Left renal cortex interstitium (tissue), 4 donors: ENCODE measurements at regions not wholly inside any gene's neighbourhood (a gene's known extent, or its start where the extent isn't known, plus 50 kb on each side); places are given as distances from the start of the nearest gene placed in this dataset.
A peak's percentile ranks its signal among the peaks of the same experiment; 100 is the strongest.
"Not testable (repeated sequence)": the region's sequence is repeated elsewhere in the genome, so short reads cannot be mapped to it uniquely, and the experiment has no call there.

Experiments used
- DNase-seq, 4 donors: peaks; one replicate each; pipeline ENCODE4 v3.0.0-alpha.2; 2013; ENCODE audit warnings: low read depth in 4 of 4, low spot score in 2 of 4, missing footprints in 1 of 4

GRCh38 chr22:22296047-22296446 lies 51.5 kb downstream of the VPREB1 start:
- DNase-seq = not testable (repeated sequence)

GRCh38 chr22:22297159-22297793 lies 52.7 kb downstream of the VPREB1 start:
- peak in 2 of 4 donors; percentile 6 to 7 for DNase-seq

DNA sequence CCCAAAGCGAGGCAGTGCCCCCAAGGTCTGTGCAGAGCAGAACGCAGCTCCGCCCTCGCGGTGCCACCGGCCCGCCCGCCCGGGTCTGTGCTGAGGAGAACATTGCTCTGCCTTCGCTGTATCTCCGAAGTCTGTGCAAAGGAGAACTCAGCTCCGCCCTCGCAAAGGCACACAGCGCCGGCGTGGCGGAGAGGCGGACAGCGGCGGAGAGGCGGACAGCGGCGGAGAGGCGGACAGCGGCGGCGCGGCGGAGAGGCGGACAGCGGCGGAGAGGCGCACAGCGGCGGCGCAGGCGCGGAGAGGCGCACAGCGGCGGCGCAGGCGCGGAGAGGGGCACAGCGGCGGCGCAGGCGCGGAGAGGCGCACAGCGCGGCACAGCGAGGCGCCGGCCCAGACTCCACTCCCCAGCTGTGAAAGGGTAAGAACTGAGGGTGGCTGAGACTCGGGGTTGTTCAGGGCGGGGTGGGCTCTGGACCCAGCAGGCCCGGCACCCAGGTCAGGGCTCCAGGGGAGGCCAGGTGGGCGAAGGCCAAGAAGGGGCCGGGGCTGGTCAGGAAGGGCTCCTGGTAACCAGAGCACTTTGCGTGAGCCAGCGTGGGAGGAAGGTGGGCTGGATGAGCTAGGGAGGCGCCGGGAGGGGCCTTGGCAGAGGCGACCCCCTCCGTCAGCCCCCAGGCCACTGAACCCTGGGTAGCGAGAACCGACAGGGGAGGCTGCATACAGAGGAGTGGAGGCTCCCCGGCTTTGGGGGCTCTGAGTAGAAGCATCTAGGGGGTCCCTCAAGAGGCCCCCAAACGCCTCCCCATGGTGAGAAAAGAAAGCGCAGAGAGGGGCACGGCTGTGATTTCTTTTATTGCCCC lies 53.4 kb downstream of the VPREB1 start:
- peak in 3 of 4 donors; percentile 10 to 37 (median 20) for DNase-seq

- not testable (repeated sequence) for DNase-seq
Measured at GRCh38 chr22:22298654-22299009, 54.0 kb downstream of the VPREB1 start.

- DNase-seq = not testable (repeated sequence)
Measured at GRCh38 chr22:22300511-22300910, 55.9 kb downstream of the VPREB1 start.

GRCh38 chr22:22300946-22301345 lies 56.4 kb downstream of the VPREB1 start:
- not testable (repeated sequence) for DNase-seq

DNA sequence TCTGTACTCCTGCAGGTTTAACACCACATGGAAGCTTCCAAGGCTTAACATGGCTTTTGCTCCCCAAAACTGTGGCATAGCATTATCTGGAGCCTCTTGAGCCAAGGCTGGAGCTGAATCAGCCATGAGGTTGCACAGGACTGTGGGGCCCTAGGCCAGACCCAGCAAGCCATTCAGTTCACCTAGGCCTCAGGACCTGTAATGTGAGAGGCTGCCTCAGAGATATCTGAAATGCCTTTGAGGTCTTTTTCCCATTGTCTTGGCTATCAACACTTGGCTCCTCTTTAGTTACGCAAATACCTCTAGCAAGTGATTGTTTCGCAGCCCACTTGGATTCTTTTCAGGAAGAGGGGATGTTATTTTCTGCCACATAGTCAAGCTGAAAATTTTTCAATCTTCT lies 72.0 kb downstream of the VPREB1 start:
- DNase-seq = no peak

DNA sequence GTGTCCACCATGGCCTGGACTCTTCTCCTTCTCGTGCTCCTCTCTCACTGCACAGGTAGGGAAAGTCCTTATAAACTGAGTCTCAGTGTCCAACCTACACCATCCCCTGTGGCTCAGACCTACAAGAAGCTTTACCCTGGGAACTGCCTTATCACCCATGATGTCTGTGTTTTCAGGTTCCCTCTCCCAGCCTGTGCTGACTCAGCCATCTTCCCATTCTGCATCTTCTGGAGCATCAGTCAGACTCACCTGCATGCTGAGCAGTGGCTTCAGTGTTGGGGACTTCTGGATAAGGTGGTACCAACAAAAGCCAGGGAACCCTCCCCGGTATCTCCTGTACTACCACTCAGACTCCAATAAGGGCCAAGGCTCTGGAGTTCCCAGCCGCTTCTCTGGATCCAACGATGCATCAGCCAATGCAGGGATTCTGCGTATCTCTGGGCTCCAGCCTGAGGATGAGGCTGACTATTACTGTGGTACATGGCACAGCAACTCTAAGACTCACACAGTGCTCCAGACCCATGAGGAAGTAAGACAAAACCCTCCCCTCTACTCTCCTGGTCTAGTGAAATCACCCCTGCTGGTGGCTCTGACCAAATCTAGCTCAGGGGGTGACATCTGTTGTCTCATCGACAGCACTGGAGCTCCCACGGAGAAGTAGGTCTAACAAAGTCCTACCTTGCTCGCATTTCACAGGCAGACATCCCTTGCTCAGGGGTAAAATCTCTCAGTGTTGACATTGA lies 74.3 kb downstream of the VPREB1 start:
- no peak for DNase-seq

DNA sequence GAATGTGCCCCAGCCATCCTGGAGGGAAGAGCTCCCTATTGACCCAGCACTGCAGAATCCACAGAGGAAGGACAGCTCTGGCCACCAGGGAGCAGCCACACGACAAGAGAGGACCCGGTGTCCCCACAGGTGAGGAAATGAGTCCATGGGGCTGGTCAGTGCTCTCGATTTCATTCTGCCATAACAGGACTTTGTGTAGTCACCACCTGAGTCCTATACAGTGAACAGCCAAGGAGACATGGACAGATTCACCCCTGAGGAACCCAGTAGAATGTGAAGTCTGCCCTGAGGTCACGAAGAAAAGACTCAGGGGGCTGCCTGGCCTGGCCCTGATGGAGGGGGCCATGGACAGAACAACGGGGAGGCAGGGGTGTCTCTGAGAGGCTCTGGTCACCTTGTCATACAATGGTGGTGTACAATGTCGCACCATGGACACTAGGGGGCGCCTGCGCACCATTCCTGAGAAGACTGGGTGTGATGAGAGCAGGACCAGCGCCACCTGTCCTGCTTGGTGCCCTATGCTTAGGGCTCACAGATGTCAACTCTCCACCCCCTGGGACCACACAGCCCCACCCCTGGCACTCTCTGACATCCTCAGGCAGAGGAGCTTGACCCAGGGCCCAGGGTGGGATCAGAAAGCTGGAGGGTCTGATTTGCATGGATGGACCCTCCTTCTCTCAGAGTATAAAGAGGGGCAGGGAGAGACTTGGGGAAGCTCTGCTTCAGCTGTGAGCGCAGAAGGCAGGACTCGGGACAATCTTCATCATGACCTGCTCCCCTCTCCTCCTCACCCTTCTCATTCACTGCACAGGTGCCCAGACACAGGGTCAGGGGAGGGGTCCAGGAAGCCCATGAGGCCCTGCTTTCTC lies 77.4 kb downstream of the VPREB1 start:
- peak in 3 of 4 donors; percentile 5 to 29 (median 8) for DNase-seq

DNA sequence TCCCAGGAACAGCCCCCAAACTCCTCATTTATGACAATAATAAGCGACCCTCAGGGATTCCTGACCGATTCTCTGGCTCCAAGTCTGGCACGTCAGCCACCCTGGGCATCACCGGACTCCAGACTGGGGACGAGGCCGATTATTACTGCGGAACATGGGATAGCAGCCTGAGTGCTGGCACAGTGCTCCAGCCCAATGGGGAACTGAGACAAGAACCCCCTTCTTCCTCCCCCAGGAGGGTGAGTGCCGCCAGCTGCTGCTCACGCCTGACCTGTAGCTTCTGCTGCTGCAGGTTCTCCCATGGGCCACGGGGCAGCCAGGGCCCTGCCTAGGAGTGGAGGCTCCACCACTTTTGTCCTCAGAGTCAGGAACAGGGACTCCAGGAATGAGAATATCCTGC lies 78.2 kb downstream of the VPREB1 start:
- DNase-seq = no peak

DNA sequence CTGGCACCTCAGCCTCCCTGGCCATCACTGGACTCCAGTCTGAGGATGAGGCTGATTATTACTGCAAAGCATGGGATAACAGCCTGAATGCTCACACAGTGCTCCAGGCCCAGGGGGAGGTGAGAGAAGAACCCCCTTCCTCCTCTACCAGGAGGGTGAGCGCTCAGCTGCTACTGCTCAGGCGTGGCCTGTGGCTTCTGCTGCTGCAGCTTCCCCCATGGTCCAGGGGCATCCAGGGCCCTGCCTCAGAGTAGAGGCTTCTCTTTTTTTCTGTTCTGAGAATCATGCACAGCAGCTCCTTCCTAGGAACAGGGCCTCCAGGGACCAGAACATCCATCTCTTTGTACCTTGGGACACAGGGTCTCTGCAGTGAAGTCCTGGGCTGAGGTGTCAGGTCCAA lies 83.1 kb downstream of the VPREB1 start:
- no peak for DNase-seq

- no peak for DNase-seq
Measured at GRCh38 chr22:22329792-22330191, 85.2 kb downstream of the VPREB1 start.

DNA sequence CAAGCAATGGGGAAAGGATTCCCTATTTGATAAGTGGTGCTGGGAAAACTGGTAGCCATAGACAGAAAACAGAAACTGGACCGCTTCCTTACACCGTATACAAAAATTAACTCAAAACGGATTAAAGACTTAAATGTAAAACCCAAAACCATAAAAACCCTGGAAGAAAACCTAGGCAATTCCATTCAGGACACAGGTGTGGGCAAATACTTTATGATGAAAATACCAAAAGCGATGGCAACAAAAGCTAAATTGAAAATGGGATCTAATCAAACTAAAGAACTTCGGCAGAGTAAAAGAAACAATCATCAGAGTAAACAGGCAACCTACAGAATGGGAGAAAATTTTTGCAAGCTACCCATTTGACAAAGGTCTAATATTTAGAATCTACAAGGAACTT lies 91.1 kb downstream of the VPREB1 start:
- not testable (repeated sequence) for DNase-seq

DNA sequence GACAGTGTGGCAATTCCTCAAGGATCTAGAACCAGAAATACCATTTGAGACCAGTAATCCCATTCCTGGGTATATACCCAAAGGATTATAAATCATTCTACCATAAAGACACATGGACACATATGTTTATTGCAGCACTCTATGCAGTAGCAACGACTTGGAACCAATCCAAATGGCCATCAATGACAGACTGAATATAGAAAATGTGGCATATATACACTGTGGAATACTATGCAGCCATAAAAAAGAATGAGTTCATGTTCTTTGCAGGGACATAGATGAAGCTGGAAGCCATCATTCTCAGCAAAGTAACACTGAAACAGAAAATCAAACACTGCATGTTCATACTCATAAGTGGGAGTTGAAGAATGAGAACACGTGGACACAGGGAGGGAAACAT lies 91.7 kb downstream of the VPREB1 start:
- not testable (repeated sequence) for DNase-seq

DNA sequence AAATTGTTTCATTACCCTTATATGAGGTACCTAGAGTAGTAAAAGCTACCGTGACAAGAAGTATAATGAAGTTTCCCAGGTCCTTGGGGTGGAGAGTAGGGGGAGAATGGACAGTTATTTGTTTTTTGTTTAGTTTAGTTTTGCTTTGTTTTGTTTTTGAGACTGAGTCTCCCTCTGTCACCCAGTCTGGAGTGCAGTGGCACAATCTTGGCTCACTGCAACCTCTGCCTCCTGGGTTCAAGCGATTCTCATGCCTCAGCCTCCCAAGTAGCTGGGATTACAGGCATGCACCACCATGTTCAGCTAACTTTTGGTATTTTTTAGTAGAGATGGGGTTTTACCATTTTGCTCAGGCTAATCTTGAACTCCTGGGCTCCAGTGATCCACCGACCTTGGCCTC lies 94.2 kb downstream of the VPREB1 start:
- not testable (repeated sequence) for DNase-seq

- DNase-seq = no peak
Measured at GRCh38 chr22:22341736-22342135, 97.2 kb downstream of the VPREB1 start.

- DNase-seq = peak; percentile 13 to 46 (median 44)
Measured at GRCh38 chr22:22342697-22343580, 98.4 kb downstream of the VPREB1 start.

DNA sequence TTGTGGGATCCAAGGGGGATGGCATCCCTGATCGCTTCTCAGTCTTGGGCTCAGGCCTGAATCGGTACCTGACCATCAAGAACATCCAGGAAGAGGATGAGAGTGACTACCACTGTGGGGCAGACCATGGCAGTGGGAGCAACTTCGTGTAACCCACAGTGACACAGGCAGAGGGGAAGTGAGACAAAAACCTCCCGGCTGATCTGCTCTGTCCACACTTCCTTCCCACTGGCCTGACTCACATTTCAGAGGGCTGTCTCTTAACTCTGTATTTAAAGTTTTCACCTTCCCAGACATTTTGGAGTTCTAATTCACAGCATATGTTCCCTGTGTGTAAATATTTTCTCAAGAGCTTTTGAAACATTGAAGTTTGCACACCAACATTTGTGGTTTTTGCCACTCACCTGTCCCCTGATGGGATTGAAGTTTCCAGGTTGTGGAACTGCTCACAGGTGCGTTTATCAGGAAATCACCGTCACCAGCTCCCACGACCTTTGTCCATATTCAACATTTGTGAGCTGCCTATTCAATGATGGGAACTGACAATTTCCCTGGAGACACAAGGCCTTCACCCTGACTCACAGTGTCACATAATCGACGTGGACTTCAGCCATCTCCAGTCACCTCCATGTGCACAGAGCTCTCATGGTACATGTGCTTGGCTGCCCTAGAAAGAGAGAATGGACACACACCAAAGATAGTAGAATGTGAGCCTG lies 99.2 kb downstream of the VPREB1 start:
- no peak for DNase-seq

- DNase-seq = no peak
Measured at GRCh38 chr22:22344430-22344829, 99.8 kb downstream of the VPREB1 start.
